HUES48 (cell line): ENCODE measurements at regions not wholly inside any gene's neighbourhood (a gene's known extent, or its start where the extent isn't known, plus 50 kb on each side); places are given as distances from the start of the nearest gene placed in this dataset.

ENCODE experiments used
- H3K27ac ChIP-seq: one replicate; pipeline ENCODE4 v1.7.0; 2013; ENCODE audit warnings: low read depth, low read length, inconsistent platforms
- H3K27me3 ChIP-seq: 2 replicates; pipeline ENCODE4 v1.6.1; 2013; ENCODE audit warnings: mild to moderate bottlenecking, low read length; ENCODE audit not compliant: control insufficient read depth, insufficient read depth
- H3K36me3 ChIP-seq: 2 replicates; pipeline ENCODE4 v1.6.1; 2013; ENCODE audit warnings: low read length; ENCODE audit not compliant: control insufficient read depth, insufficient read depth
- H3K4me1 ChIP-seq: 2 replicates; pipeline ENCODE4 v1.6.1; 2013; ENCODE audit warnings: mild to moderate bottlenecking, low read length; ENCODE audit not compliant: control insufficient read depth, insufficient read depth
- H3K4me3 ChIP-seq: 2 replicates; pipeline ENCODE4 v1.5.1; 2013; ENCODE audit warnings: mild to moderate bottlenecking, low read depth, low read length
- H3K9ac ChIP-seq: 2 replicates; pipeline ENCODE4 v1.6.1; 2013; ENCODE audit warnings: mild to moderate bottlenecking, low read depth, low read length, moderate library complexity
- H3K9me3 ChIP-seq: 2 replicates; pipeline ENCODE4 v1.6.1; 2013; ENCODE audit warnings: low read length; ENCODE audit not compliant: control insufficient read depth, insufficient read depth

GRCh38 chr4:43345323-43345925 lies 452.9 kb downstream of the GRXCR1 start:
- Histone ChIP-seq H3K27ac (no peak overlapping the region), H3K36me3 (no peaks in the 10 kb centered on the region), H3K9ac (no peak overlapping the region), H3K27me3 (no peaks in the 10 kb centered on the region), H3K9me3 (no peaks in the 10 kb centered on the region), H3K4me1 (no peaks in the 10 kb centered on the region), H3K4me3 (no peak overlapping the region)

- H3K9me3 ChIP-seq, result no peaks in the 10 kb centered on the region
- H3K27me3 ChIP-seq, result no peaks in the 10 kb centered on the region
- H3K4me1 ChIP-seq, result no peaks in the 10 kb centered on the region
- no peak overlapping the region for H3K4me3 ChIP-seq
- no peaks in the 10 kb centered on the region for H3K36me3 ChIP-seq
- H3K9ac ChIP-seq, result no peak overlapping the region
- H3K27ac ChIP-seq, result no peak overlapping the region
These were observed 456.1 kb downstream of the GRXCR1 start for GRCh38 chr4:43348591-43348990.

GRCh38 chr4:43351970-43352806 lies 459.7 kb downstream of the GRXCR1 start:
- no peak overlapping the region for H3K27ac ChIP-seq
- no peak overlapping the region for H3K4me3 ChIP-seq
- H3K9me3 ChIP-seq, result no peaks in the 10 kb centered on the region
- H3K27me3 ChIP-seq, result no peaks in the 10 kb centered on the region
- H3K36me3 ChIP-seq, result no peaks in the 10 kb centered on the region
- no peak overlapping the region for H3K9ac ChIP-seq
- no peaks in the 10 kb centered on the region for H3K4me1 ChIP-seq

GRCh38 chr4:43352859-43353258 lies 460.3 kb downstream of the GRXCR1 start:
- H3K9ac ChIP-seq, result no peak overlapping the region
- no peaks in the 10 kb centered on the region for H3K4me1 ChIP-seq
- H3K9me3 ChIP-seq, result no peaks in the 10 kb centered on the region
- H3K4me3 ChIP-seq, result no peak overlapping the region
- no peak overlapping the region for H3K27ac ChIP-seq
- H3K27me3 ChIP-seq, result no peaks in the 10 kb centered on the region
- no peaks in the 10 kb centered on the region for H3K36me3 ChIP-seq

- no peak overlapping the region for H3K4me3 ChIP-seq
- H3K4me1 ChIP-seq, result no peaks in the 10 kb centered on the region
- no peaks in the 10 kb centered on the region for H3K27me3 ChIP-seq
- H3K36me3 ChIP-seq, result no peaks in the 10 kb centered on the region
- no peak overlapping the region for H3K9ac ChIP-seq
- no peak overlapping the region for H3K27ac ChIP-seq
- H3K9me3 ChIP-seq, result no peaks in the 10 kb centered on the region
These were observed 461.0 kb downstream of the GRXCR1 start for GRCh38 chr4:43353552-43353951.

GRCh38 chr4:43356786-43357185 lies 464.3 kb downstream of the GRXCR1 start:
- H3K36me3 ChIP-seq, result no peaks in the 10 kb centered on the region
- no peaks in the 10 kb centered on the region for H3K4me1 ChIP-seq
- H3K27ac ChIP-seq, result no peak overlapping the region

GRCh38 chr4:43357252-43357974 lies 464.9 kb downstream of the GRXCR1 start:
- Histone ChIP-seq H3K27ac (no peak overlapping the region), H3K27me3 (no peaks in the 10 kb centered on the region), H3K9me3 (no peaks in the 10 kb centered on the region), H3K4me1 (no peaks in the 10 kb centered on the region), H3K4me3 (no peak overlapping the region), H3K9ac (no peak overlapping the region), H3K36me3 (no peaks in the 10 kb centered on the region)

More at GRCh38 chr4:43356786-43357185, 464.3 kb downstream of the GRXCR1 start:
- Histone ChIP-seq H3K9ac (no peak overlapping the region), H3K4me3 (no peak overlapping the region), H3K9me3 (no peaks in the 10 kb centered on the region), H3K27me3 (no peaks in the 10 kb centered on the region)

- H3K27ac ChIP-seq, result no peak overlapping the region
- H3K4me1 ChIP-seq, result no peaks in the 10 kb centered on the region
- H3K27me3 ChIP-seq, result no peaks in the 10 kb centered on the region
- no peak overlapping the region for H3K9ac ChIP-seq
- no peaks in the 10 kb centered on the region for H3K9me3 ChIP-seq
- no peak overlapping the region for H3K4me3 ChIP-seq
- H3K36me3 ChIP-seq, result no peaks in the 10 kb centered on the region
These were observed 467.8 kb downstream of the GRXCR1 start for GRCh38 chr4:43360296-43360695.

GRCh38 chr4:43362875-43363636 lies 470.5 kb downstream of the GRXCR1 start:
- Histone ChIP-seq H3K27ac (no peak overlapping the region), H3K9me3 (no peaks in the 10 kb centered on the region)

GRCh38 chr4:43369036-43369594 lies 476.6 kb downstream of the GRXCR1 start:
- no peak overlapping the region for H3K27ac ChIP-seq
- no peak overlapping the region for H3K9ac ChIP-seq
- peaks cover 5% of the 10 kb centered on the region; the same call in 1 of the 2 replicates for H3K4me1 ChIP-seq
- H3K4me3 ChIP-seq, result no peak overlapping the region
- no peaks in the 10 kb centered on the region for H3K27me3 ChIP-seq
- no peaks in the 10 kb centered on the region for H3K36me3 ChIP-seq
- H3K9me3 ChIP-seq, result no peaks in the 10 kb centered on the region

More at GRCh38 chr4:43362875-43363636, 470.5 kb downstream of the GRXCR1 start:
- no peaks in the 10 kb centered on the region for H3K4me1 ChIP-seq
- no peak overlapping the region for H3K4me3 ChIP-seq
- no peaks in the 10 kb centered on the region for H3K27me3 ChIP-seq
- H3K9ac ChIP-seq, result no peak overlapping the region
- H3K36me3 ChIP-seq, result no peaks in the 10 kb centered on the region
